GM12875 (cell line): ENCODE measurements at regions not wholly inside any gene's neighbourhood (a gene's known extent, or its start where the extent isn't known, plus 50 kb on each side); places are given as distances from the start of the nearest gene placed in this dataset.

Experiments
- H3K4me3 ChIP-seq: one replicate; pipeline ENCODE4 v1.5.1; 2011; ENCODE audit warnings: low read depth, low read length, control low read depth
- TF ChIP-seq, protein P1 (sequence below): IDR thresholded peaks from 2 replicates; pipeline ENCODE4 v1.5.1; 2011; ENCODE audit warnings: low read depth, mild to moderate bottlenecking, control low read depth, inconsistent platforms, low read length, moderate library complexity, borderline replicate concordance; ENCODE audit not compliant: insufficient read depth

GRCh38 chr12:91993287-91994017 lies 152.2 kb downstream of the BTG1 start:
- no peak overlapping the region for H3K4me3 ChIP-seq
- TF ChIP-seq, protein P1, sequence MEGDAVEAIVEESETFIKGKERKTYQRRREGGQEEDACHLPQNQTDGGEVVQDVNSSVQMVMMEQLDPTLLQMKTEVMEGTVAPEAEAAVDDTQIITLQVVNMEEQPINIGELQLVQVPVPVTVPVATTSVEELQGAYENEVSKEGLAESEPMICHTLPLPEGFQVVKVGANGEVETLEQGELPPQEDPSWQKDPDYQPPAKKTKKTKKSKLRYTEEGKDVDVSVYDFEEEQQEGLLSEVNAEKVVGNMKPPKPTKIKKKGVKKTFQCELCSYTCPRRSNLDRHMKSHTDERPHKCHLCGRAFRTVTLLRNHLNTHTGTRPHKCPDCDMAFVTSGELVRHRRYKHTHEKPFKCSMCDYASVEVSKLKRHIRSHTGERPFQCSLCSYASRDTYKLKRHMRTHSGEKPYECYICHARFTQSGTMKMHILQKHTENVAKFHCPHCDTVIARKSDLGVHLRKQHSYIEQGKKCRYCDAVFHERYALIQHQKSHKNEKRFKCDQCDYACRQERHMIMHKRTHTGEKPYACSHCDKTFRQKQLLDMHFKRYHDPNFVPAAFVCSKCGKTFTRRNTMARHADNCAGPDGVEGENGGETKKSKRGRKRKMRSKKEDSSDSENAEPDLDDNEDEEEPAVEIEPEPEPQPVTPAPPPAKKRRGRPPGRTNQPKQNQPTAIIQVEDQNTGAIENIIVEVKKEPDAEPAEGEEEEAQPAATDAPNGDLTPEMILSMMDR = no peak

DNA sequence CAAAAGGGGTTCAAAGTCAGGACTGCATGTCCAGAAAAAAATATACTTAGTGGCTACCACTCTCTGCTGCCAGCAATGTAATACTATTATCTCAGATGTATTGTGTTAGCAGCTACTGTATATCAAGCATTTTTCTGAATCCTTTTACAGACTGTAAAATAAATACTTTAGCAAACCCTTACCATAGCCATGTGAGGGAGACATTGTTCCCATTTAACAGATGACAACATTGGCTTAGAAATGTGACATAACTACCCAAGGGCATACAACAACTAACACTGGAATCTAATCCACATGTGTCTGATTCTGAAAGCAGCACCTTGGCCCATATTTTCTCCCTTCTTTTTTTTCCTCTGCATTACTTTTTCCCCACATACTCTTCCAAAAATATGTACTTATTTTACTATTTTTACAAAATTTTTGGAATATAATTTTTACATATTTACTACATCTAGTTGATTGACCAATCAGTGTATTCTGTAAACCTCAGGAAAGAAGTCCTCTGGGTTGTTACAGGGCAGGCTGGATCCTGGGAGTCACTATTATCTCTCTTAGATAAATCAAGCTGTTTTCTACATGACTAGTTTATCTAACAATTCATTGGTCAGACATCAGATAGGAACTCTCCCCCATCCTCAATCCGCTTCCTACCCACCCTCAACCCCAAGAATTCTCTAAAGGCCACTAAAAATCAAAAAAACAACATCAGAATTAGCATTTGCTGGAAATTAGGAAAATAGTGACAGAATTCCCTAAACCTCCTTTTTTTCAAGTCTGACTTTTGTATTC lies 154.1 kb downstream of the BTG1 start:
- TF ChIP-seq, protein P1 = no peak
- no peak overlapping the region for H3K4me3 ChIP-seq

- TF ChIP-seq, protein P1 = no peak
- no peak overlapping the region for H3K4me3 ChIP-seq
These were observed 155.1 kb downstream of the BTG1 start for GRCh38 chr12:91990525-91990924.

GRCh38 chr12:91989143-91989542 lies 156.5 kb downstream of the BTG1 start:
- TF ChIP-seq, protein P1 = no peak
- no peak overlapping the region for H3K4me3 ChIP-seq

GRCh38 chr12:91988086-91988923 lies 157.3 kb downstream of the BTG1 start:
- H3K4me3 ChIP-seq = no peak overlapping the region
- TF ChIP-seq, protein P1 = no peak

- TF ChIP-seq, protein P1 = no peak
- no peak overlapping the region for H3K4me3 ChIP-seq
These were observed 159.6 kb downstream of the BTG1 start for GRCh38 chr12:91986084-91986483.
